ENCODE measurements at regions not wholly inside any gene's neighbourhood (a gene's known extent, or its start where the extent isn't known, plus 50 kb on each side); places are given as distances from the start of the nearest gene placed in this dataset.

DNA sequence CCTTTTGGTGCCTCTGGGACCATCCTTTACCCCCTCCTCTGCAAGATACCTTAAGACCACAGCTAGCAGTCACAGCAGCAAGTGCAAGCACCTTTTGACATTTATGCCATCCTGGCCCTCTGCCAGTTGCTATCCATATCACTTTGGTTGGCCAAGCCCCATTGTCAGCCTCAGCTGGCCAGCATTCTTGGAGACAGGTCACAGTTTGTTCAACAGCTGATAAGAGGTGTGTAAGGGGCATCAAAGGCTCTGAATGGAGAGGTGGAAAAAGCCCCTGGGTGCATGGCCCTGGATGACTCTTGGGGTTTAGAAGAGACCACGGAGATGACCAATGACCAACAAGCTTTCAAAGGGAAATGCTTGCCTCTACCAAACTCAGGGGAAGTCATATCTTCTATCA lies 133.6 kb upstream of the MAMLD1 start:
- H3K9ac ChIP-seq (ENCODE audit: insufficient read depth, low read depth, low read length): no peak overlapping the region
- ChIA-PET POLR2A (no interaction called here), CTCF (ENCODE audit: low intra/inter-chr PET ratio, low total read pairs) (no interaction called here)
- no peaks in the 10 kb centered on the region for H3K79me2 ChIP-seq (ENCODE audit: insufficient read depth, low read length)
- no TSS peak for BruUV-seq (replicated peaks)
- no peak overlapping the region for H3K4me2 ChIP-seq (ENCODE audit: low read depth, low read length)
- DNase-seq (ENCODE audit: low spot score) (no peak), FAIRE-seq (no peak), ATAC-seq (no peak)
- in situ Hi-C loops (cut with HindIII; ENCODE audit: extremely low pct_ligation_motif_present, low pct_unique_long_range_greater_than_20kb) (no loop called here), intact Hi-C loops (cut with micrococcal nuclease; ENCODE audit: unreplicated experiment) (no loop called here)
- TF ChIP-seq PPARG (CRISPR knock-in tag; conservative IDR thresholded peaks at IDR 0.05) (no peak), KDM2A (CRISPR knock-in tag; IDR thresholded peaks at IDR 0.05; ENCODE audit: borderline replicate concordance, low read depth) (no peak), ATF1 (CRISPR knock-in tag; IDR thresholded peaks at IDR 0.05) (no peak), THAP11 (CRISPR knock-in tag; IDR thresholded peaks at IDR 0.05) (no peak), NFIB (CRISPR knock-in tag; IDR thresholded peaks at IDR 0.05; ENCODE audit: borderline replicate concordance) (no peak), TP53 (CRISPR knock-in tag; conservative IDR thresholded peaks at IDR 0.05) (no peak), TMF1 (CRISPR knock-in tag; IDR thresholded peaks at IDR 0.05; ENCODE audit: low read depth) (no peak), ZBTB1 (CRISPR knock-in tag; IDR thresholded peaks at IDR 0.05; ENCODE audit: borderline replicate concordance) (no peak), ELF3 (CRISPR knock-in tag; IDR thresholded peaks at IDR 0.05) (no peak), NRL (CRISPR knock-in tag; IDR thresholded peaks at IDR 0.05; ENCODE audit: borderline replicate concordance) (no peak), CENPBD1 (CRISPR knock-in tag; IDR thresholded peaks at IDR 0.05; ENCODE audit: borderline replicate concordance, low read depth) (no peak), ZNF552 (CRISPR knock-in tag; IDR thresholded peaks at IDR 0.05; ENCODE audit: borderline replicate concordance) (no peak), ZNF644 (CRISPR knock-in tag; IDR thresholded peaks at IDR 0.05; ENCODE audit: low read depth) (no peak), SMAD3 (CRISPR knock-in tag; IDR thresholded peaks at IDR 0.05) (no peak), ZNF672 (CRISPR knock-in tag; IDR thresholded peaks at IDR 0.05) (no peak), HDAC2 (CRISPR knock-in tag; IDR thresholded peaks at IDR 0.05) (no peak), ZNF432 (CRISPR knock-in tag; IDR thresholded peaks at IDR 0.05; ENCODE audit: borderline replicate concordance) (no peak), ZNF710 (CRISPR knock-in tag; IDR thresholded peaks at IDR 0.05; ENCODE audit: borderline replicate concordance) (no peak)
- TF ChIP-seq, protein P1, sequence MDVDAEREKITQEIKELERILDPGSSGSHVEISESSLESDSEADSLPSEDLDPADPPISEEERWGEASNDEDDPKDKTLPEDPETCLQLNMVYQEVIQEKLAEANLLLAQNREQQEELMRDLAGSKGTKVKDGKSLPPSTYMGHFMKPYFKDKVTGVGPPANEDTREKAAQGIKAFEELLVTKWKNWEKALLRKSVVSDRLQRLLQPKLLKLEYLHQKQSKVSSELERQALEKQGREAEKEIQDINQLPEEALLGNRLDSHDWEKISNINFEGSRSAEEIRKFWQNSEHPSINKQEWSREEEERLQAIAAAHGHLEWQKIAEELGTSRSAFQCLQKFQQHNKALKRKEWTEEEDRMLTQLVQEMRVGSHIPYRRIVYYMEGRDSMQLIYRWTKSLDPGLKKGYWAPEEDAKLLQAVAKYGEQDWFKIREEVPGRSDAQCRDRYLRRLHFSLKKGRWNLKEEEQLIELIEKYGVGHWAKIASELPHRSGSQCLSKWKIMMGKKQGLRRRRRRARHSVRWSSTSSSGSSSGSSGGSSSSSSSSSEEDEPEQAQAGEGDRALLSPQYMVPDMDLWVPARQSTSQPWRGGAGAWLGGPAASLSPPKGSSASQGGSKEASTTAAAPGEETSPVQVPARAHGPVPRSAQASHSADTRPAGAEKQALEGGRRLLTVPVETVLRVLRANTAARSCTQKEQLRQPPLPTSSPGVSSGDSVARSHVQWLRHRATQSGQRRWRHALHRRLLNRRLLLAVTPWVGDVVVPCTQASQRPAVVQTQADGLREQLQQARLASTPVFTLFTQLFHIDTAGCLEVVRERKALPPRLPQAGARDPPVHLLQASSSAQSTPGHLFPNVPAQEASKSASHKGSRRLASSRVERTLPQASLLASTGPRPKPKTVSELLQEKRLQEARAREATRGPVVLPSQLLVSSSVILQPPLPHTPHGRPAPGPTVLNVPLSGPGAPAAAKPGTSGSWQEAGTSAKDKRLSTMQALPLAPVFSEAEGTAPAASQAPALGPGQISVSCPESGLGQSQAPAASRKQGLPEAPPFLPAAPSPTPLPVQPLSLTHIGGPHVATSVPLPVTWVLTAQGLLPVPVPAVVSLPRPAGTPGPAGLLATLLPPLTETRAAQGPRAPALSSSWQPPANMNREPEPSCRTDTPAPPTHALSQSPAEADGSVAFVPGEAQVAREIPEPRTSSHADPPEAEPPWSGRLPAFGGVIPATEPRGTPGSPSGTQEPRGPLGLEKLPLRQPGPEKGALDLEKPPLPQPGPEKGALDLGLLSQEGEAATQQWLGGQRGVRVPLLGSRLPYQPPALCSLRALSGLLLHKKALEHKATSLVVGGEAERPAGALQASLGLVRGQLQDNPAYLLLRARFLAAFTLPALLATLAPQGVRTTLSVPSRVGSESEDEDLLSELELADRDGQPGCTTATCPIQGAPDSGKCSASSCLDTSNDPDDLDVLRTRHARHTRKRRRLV (CRISPR knock-in tag; IDR thresholded peaks at IDR 0.05): no peak
- H3K9me3 ChIP-seq (ENCODE audit: low read length): no peaks in the 10 kb centered on the region
- no peak overlapping the region for H3K4me3 ChIP-seq (replicated peaks in 1 of 3; ENCODE audit: insufficient read depth in 1 of 3, low read depth in 2 of 3, low read length in 3 of 3)
- no peaks in the 10 kb centered on the region for H4K20me1 ChIP-seq (ENCODE audit: insufficient read depth, low read length)
- H3K36me3 ChIP-seq (replicated peaks in 1 of 2; ENCODE audit: control insufficient read depth in 1 of 2, insufficient read depth in 2 of 2, low read length in 2 of 2): no peaks in the 10 kb centered on the region
- no peaks in the 10 kb centered on the region for H3K4me1 ChIP-seq (ENCODE audit: insufficient read depth, low read length)
- H3K27me3 ChIP-seq (ENCODE audit: control insufficient read depth in 1 of 2, insufficient read depth in 2 of 2, low read length in 2 of 2): no peaks in the 10 kb centered on the region
- no peak overlapping the region for H2AFZ ChIP-seq (ENCODE audit: low read length)
- no peak overlapping the region for H3K27ac ChIP-seq (ENCODE audit: extremely low read length, insufficient read depth, low read length)
- WGBS (ENCODE audit: low lambda C conversion rate): 0% methylated on average over 1 of the region's 1 CpG

Data from HepG2 (cell line).